ENCODE measurements at regions not wholly inside any gene's neighbourhood (a gene's known extent, or its start where the extent isn't known, plus 50 kb on each side); places are given as distances from the start of the nearest gene placed in this dataset.

- DNase-seq (ENCODE audit: low read depth): no peak
- H3K4me3 ChIP-seq (ENCODE audit: low read depth, low read length): no peak overlapping the region
Measured at GRCh38 chr5:3265936-3266335, 329.7 kb upstream of the IRX1 start.

GRCh38 chr5:3265131-3265885 is 330.3 kb upstream of the IRX1 start:
- DNase-seq (ENCODE audit: low read depth): no peak
- H3K4me3 ChIP-seq (ENCODE audit: low read depth, low read length): no peak overlapping the region

GRCh38 chr5:3262451-3262850 is 333.2 kb upstream of the IRX1 start:
- no peak for DNase-seq (ENCODE audit: low read depth)
- H3K4me3 ChIP-seq (ENCODE audit: low read depth, low read length): no peak overlapping the region

- H3K4me3 ChIP-seq (ENCODE audit: low read depth, low read length): no peak overlapping the region
- DNase-seq (ENCODE audit: low read depth): no peak
Measured at GRCh38 chr5:3261081-3261480, 334.6 kb upstream of the IRX1 start.

- no peak for DNase-seq (ENCODE audit: low read depth)
- H3K4me3 ChIP-seq (ENCODE audit: low read depth, low read length): no peak overlapping the region
Measured at GRCh38 chr5:3258050-3258449, 337.6 kb upstream of the IRX1 start.

GRCh38 chr5:3252235-3252634 is 343.4 kb upstream of the IRX1 start:
- no peak for DNase-seq (ENCODE audit: low read depth)
- no peak overlapping the region for H3K4me3 ChIP-seq (ENCODE audit: low read depth, low read length)

GRCh38 chr5:3251784-3252183 is 343.8 kb upstream of the IRX1 start:
- H3K4me3 ChIP-seq (ENCODE audit: low read depth, low read length): no peak overlapping the region
- no peak for DNase-seq (ENCODE audit: low read depth)

- DNase-seq (ENCODE audit: low read depth): no peak
Measured at GRCh38 chr5:3249401-3249800, 346.2 kb upstream of the IRX1 start.

GRCh38 chr5:3237276-3237868 is 358.3 kb upstream of the IRX1 start:
- no peak overlapping the region for H3K4me3 ChIP-seq (ENCODE audit: low read depth, low read length)
- DNase-seq (ENCODE audit: low read depth): no peak

More at GRCh38 chr5:3249401-3249800, 346.2 kb upstream of the IRX1 start:
- H3K4me3 ChIP-seq (ENCODE audit: low read depth, low read length): no peak overlapping the region

- no peak overlapping the region for H3K4me3 ChIP-seq (ENCODE audit: low read depth, low read length)
Measured at GRCh38 chr5:3234566-3234965, 361.1 kb upstream of the IRX1 start.

GRCh38 chr5:3230941-3231340 is 364.7 kb upstream of the IRX1 start:
- no peak overlapping the region for H3K4me3 ChIP-seq (ENCODE audit: low read depth, low read length)
- no peak for DNase-seq (ENCODE audit: low read depth)

More at GRCh38 chr5:3234566-3234965, 361.1 kb upstream of the IRX1 start:
- no peak for DNase-seq (ENCODE audit: low read depth)

GRCh38 chr5:3230254-3230653 is 365.4 kb upstream of the IRX1 start:
- H3K4me3 ChIP-seq (ENCODE audit: low read depth, low read length): no peak overlapping the region
- DNase-seq (ENCODE audit: low read depth): no peak

GRCh38 chr5:3226196-3226920 is 369.3 kb upstream of the IRX1 start:
- DNase-seq (ENCODE audit: low read depth): no peak
- H3K4me3 ChIP-seq (ENCODE audit: low read depth, low read length): no peak overlapping the region

GRCh38 chr5:3225201-3225960 is 370.3 kb upstream of the IRX1 start:
- DNase-seq (ENCODE audit: low read depth): no peak
- no peak overlapping the region for H3K4me3 ChIP-seq (ENCODE audit: low read depth, low read length)

GRCh38 chr5:3222924-3223323 is 372.7 kb upstream of the IRX1 start:
- no peak overlapping the region for H3K4me3 ChIP-seq (ENCODE audit: low read depth, low read length)

GRCh38 chr5:3221432-3221831 is 374.2 kb upstream of the IRX1 start:
- H3K4me3 ChIP-seq (ENCODE audit: low read depth, low read length): no peak overlapping the region
- DNase-seq (ENCODE audit: low read depth): no peak

More at GRCh38 chr5:3222924-3223323, 372.7 kb upstream of the IRX1 start:
- no peak for DNase-seq (ENCODE audit: low read depth)

- no peak overlapping the region for H3K4me3 ChIP-seq (ENCODE audit: low read depth, low read length)
- no peak for DNase-seq (ENCODE audit: low read depth)
Measured at GRCh38 chr5:3220638-3221288, 374.9 kb upstream of the IRX1 start.

- DNase-seq (ENCODE audit: low read depth): no peak
- H3K4me3 ChIP-seq (ENCODE audit: low read depth, low read length): no peak overlapping the region
Measured at GRCh38 chr5:3220201-3220600, 375.4 kb upstream of the IRX1 start.

GRCh38 chr5:3218916-3219650 is 376.5 kb upstream of the IRX1 start:
- no peak for DNase-seq (ENCODE audit: low read depth)
- H3K4me3 ChIP-seq (ENCODE audit: low read depth, low read length): no peak overlapping the region
